Natural killer cell (primary cell): ENCODE measurements at regions not wholly inside any gene's neighbourhood (a gene's known extent, or its start where the extent isn't known, plus 50 kb on each side); places are given as distances from the start of the nearest gene placed in this dataset.

Experiments used
- ATAC-seq, 3 donors: fragments of 150-1000 bp in 2 of 3; fragments of 200-7000 bp in 1 of 3; cut with Tn5 transposase; 1 replicate in 1 of 3; 2 replicates in 2 of 3; pipeline ENCODE4 v1.10.0; 2021; ENCODE audit warnings: mild to moderate bottlenecking in 2 of 3, moderate library complexity in 2 of 3
- DNase-seq, 2 donors: peaks; one replicate each; pipeline versions ENCODE4 v3.0.0 to v3.0.0-alpha.2; 2013 to 2021; ENCODE audit warnings: mixed read lengths in 1 of 2
- H3K27ac ChIP-seq: one replicate; pipeline ENCODE4 v1.5.1; 2013; ENCODE audit warnings: mild to moderate bottlenecking, low read length
- H3K27me3 ChIP-seq: one replicate; pipeline ENCODE4 v1.6.1; 2013; ENCODE audit warnings: low read length; ENCODE audit not compliant: control insufficient read depth, insufficient read depth
- H3K36me3 ChIP-seq: one replicate; pipeline ENCODE4 v1.6.1; 2013; ENCODE audit warnings: low read length; ENCODE audit not compliant: control insufficient read depth, insufficient read depth
- H3K4me1 ChIP-seq: one replicate; pipeline ENCODE4 v1.6.1; 2013; ENCODE audit warnings: low read length; ENCODE audit not compliant: control insufficient read depth, insufficient read depth
- H3K4me3 ChIP-seq: one replicate; pipeline ENCODE4 v1.5.1; 2013; ENCODE audit warnings: low read length
- H3K9me3 ChIP-seq: one replicate; pipeline ENCODE4 v1.6.1; 2013; ENCODE audit warnings: low read length; ENCODE audit not compliant: control insufficient read depth, insufficient read depth
- H3K27ac Mint-ChIP-seq, 2 donors: one replicate each; pipeline ENCODE4 v1.8.0; 2022; ENCODE audit warnings: mild to moderate bottlenecking in 2 of 2, mixed read lengths in 2 of 2, moderate library complexity in 1 of 2
- H3K27me3 Mint-ChIP-seq, 2 donors: one replicate each; pipeline ENCODE4 v1.8.0; 2022; ENCODE audit warnings: low read depth in 2 of 2, mixed read lengths in 2 of 2
- H3K36me3 Mint-ChIP-seq: one replicate; pipeline ENCODE4 v1.8.0; 2022; ENCODE audit warnings: mixed read lengths
- H3K4me1 Mint-ChIP-seq, 2 donors: one replicate each; pipeline ENCODE4 v1.8.0; 2022; ENCODE audit warnings: mixed read lengths in 2 of 2
- H3K4me3 Mint-ChIP-seq: one replicate; pipeline ENCODE4 v1.8.0; 2022; ENCODE audit warnings: mild to moderate bottlenecking, moderate library complexity, mixed read lengths
- H3K9me3 Mint-ChIP-seq, 2 donors: one replicate each; pipeline ENCODE4 v1.8.0; 2022; ENCODE audit warnings: mixed read lengths in 2 of 2
- WGBS: methylation state at CpG from one replicate; pipeline ENCODE4 v1.1.7; 2013; ENCODE audit warnings: missing lambda C conversion rate; ENCODE audit not compliant: insufficient coverage; 5-methylcytosine and 5-hydroxymethylcytosine counted together
- intact Hi-C: fragments of 100-400 bp; cut with micrococcal nuclease; formaldehyde crosslinking; loops from one replicate; pipeline ENCODE4 v1.14.2; 2022
- TF ChIP-seq, protein P1 (sequence below): fragments of 200-600 bp; IDR thresholded peaks from one replicate; pipeline ENCODE4 v1.8.0; 2022; ENCODE audit warnings: antibody characterized with exemption

DNA sequence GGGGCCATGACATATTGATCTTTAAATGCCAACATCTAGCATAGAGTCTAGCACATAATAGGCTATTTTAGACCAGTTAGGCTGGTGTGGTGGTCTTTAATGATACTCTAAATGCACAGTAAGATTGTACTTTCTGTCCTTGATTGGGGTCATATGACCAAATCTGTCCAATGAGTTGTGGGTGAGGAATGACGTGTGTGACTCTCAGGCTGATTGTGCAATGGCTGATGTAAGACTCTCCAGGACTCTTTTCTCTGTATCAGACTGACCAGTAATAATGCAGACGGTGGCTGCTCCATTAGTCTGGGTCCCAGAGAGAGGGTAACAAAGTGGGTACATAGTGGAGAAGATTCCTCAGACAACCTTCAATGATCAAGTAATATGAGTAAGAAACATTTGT, 541.6 kb upstream of the CAMK1G start:
- Histone ChIP-seq H3K9me3 (no peaks in the 10 kb centered on the region), H3K4me1 (no peaks in the 10 kb centered on the region), H3K27me3 (no peaks in the 10 kb centered on the region), H3K4me3 (no peak overlapping the region), H3K36me3 (no peaks in the 10 kb centered on the region), H3K27ac (no peak overlapping the region)
- TF ChIP-seq, protein P1, sequence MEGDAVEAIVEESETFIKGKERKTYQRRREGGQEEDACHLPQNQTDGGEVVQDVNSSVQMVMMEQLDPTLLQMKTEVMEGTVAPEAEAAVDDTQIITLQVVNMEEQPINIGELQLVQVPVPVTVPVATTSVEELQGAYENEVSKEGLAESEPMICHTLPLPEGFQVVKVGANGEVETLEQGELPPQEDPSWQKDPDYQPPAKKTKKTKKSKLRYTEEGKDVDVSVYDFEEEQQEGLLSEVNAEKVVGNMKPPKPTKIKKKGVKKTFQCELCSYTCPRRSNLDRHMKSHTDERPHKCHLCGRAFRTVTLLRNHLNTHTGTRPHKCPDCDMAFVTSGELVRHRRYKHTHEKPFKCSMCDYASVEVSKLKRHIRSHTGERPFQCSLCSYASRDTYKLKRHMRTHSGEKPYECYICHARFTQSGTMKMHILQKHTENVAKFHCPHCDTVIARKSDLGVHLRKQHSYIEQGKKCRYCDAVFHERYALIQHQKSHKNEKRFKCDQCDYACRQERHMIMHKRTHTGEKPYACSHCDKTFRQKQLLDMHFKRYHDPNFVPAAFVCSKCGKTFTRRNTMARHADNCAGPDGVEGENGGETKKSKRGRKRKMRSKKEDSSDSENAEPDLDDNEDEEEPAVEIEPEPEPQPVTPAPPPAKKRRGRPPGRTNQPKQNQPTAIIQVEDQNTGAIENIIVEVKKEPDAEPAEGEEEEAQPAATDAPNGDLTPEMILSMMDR: no peak
- 75% methylated on average over 2 of the region's 2 CpGs for WGBS
- DNase-seq (no peak), ATAC-seq (no peak)
- H3K36me3 Mint-ChIP-seq: no peaks in the 10 kb centered on the region
- peaks cover 0 to 4% of the 10 kb centered on the region in 2 donors for H3K9me3 Mint-ChIP-seq
- no peaks in the 10 kb centered on the region for H3K27me3 Mint-ChIP-seq
- intact Hi-C loops: no loop called here
- H3K27ac Mint-ChIP-seq: no peak overlapping the region
- H3K4me3 Mint-ChIP-seq: no peak overlapping the region
- no peaks in the 10 kb centered on the region for H3K4me1 Mint-ChIP-seq

DNA sequence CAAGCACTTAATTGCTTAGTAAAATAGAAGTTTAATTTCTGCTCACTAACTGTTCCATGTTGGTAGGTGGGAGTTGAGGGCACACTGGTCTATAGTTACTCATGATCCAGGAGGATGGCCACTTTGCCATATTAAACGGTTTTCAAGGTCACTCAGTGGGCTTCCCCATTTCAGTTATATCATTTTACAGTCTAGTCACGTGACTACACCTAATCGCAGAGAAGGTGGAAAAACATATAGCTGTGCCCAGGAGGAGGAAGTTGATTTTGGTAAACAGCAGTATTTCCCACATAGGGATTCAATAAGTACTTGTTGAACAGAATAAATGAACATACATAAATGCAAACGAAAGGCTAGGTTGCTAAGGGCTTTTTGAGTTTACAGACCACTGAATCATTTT, 541.1 kb upstream of the CAMK1G start:
- no peaks in the 10 kb centered on the region for H3K36me3 Mint-ChIP-seq
- no peak overlapping the region for H3K4me3 ChIP-seq
- H3K9me3 Mint-ChIP-seq: peaks cover 0 to 4% of the 10 kb centered on the region in 2 donors
- TF ChIP-seq, protein P1: no peak
- H3K4me1 Mint-ChIP-seq: no peaks in the 10 kb centered on the region
- H3K27ac Mint-ChIP-seq: no peak overlapping the region
- H3K27me3 Mint-ChIP-seq: no peaks in the 10 kb centered on the region
- 73% methylated on average over 2 of the region's 4 CpGs for WGBS
- no peak overlapping the region for H3K4me3 Mint-ChIP-seq
- no peak overlapping the region for H3K27ac ChIP-seq
- intact Hi-C loops: no loop called here
- ATAC-seq: no peak
- no peaks in the 10 kb centered on the region for H3K36me3 ChIP-seq
- H3K9me3 ChIP-seq: no peaks in the 10 kb centered on the region
- no peaks in the 10 kb centered on the region for H3K4me1 ChIP-seq
- H3K27me3 ChIP-seq: no peaks in the 10 kb centered on the region
- no peak for DNase-seq

DNA sequence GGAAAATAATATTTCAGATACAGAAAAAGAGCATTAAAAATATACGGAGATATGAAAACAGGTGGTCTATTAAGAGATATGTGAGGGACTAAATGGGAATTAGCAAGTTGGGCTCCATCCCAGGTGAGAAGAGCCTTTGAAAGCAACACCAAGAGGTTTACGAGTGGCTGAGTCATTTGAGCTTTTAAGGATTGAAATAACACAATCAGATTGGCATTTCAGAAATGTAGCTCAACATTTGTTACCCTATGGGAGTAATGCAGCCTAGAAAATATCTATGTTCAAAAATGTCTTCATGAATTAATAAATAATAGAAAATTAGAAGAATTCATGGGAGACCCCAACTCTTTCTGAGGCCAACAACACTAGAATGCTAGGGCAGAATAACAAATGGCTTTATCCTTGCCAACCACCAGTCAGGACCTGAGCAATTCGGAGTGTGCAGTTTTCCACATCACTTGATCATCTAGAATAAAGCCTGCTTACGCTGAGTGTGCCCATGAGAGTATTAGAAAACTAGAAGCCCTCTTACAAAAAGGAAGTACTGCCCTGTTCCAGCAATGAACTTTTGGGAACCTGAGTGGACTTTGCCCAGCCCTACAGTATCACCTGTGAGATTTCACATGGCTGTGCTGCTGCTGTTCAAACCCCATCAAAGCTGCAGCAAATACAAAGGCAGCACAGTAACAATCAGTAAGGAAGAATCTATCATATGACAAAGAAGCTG, 538.0 kb upstream of the CAMK1G start:
- Mint-ChIP-seq H3K27ac (no peak overlapping the region), H3K27me3 (no peaks in the 10 kb centered on the region), H3K4me1 (no peaks in the 10 kb centered on the region), H3K36me3 (no peaks in the 10 kb centered on the region), H3K4me3 (no peak overlapping the region), H3K9me3 (peaks cover 0 to 4% of the 10 kb centered on the region in 2 donors)
- Histone ChIP-seq H3K36me3 (no peaks in the 10 kb centered on the region), H3K27ac (no peak overlapping the region), H3K4me3 (no peak overlapping the region), H3K27me3 (no peaks in the 10 kb centered on the region), H3K9me3 (no peaks in the 10 kb centered on the region), H3K4me1 (no peaks in the 10 kb centered on the region)
- no peak for ATAC-seq
- intact Hi-C loops: no loop called here
- TF ChIP-seq, protein P1: no peak
- WGBS: 83% methylated on average over 4 of the region's 4 CpGs
- DNase-seq: no peak

DNA sequence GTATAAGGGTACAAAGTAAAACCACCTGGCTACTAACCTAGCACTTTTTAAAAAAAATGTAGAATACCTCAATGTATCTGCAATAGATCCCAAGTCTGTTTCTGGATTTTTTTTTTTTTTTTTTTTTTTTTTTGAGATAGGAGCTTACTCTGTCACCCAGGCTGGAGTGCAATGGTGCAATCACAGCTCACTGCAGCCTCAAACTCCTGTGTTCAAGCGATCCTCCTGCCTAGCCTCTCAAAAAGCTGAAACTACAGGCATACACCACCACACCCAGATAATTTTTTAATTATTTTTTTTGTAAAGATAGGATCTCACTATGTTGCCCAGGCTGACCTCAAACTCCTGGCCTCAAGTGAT, 537.5 kb upstream of the CAMK1G start:
- Mint-ChIP-seq H3K27me3 (no peaks in the 10 kb centered on the region), H3K36me3 (no peaks in the 10 kb centered on the region), H3K27ac (no peak overlapping the region), H3K4me1 (no peaks in the 10 kb centered on the region), H3K9me3 (peaks cover 0 to 4% of the 10 kb centered on the region in 2 donors), H3K4me3 (no peak overlapping the region)
- ATAC-seq (no peak), DNase-seq (no peak)
- Histone ChIP-seq H3K4me1 (no peaks in the 10 kb centered on the region), H3K27me3 (no peaks in the 10 kb centered on the region), H3K9me3 (no peaks in the 10 kb centered on the region), H3K4me3 (no peak overlapping the region), H3K36me3 (no peaks in the 10 kb centered on the region), H3K27ac (no peak overlapping the region)
- 100% methylated on average over 1 of the region's 1 CpG for WGBS
- TF ChIP-seq, protein P1: no peak
- intact Hi-C loops: no loop called here
